ENCODE measurements at regions not wholly inside any gene's neighbourhood (a gene's known extent, or its start where the extent isn't known, plus 50 kb on each side); places are given as distances from the start of the nearest gene placed in this dataset.
"Not testable (repeated sequence)": the region's sequence is repeated elsewhere in the genome, so short reads cannot be mapped to it uniquely, and the experiment has no call there.

DNA sequence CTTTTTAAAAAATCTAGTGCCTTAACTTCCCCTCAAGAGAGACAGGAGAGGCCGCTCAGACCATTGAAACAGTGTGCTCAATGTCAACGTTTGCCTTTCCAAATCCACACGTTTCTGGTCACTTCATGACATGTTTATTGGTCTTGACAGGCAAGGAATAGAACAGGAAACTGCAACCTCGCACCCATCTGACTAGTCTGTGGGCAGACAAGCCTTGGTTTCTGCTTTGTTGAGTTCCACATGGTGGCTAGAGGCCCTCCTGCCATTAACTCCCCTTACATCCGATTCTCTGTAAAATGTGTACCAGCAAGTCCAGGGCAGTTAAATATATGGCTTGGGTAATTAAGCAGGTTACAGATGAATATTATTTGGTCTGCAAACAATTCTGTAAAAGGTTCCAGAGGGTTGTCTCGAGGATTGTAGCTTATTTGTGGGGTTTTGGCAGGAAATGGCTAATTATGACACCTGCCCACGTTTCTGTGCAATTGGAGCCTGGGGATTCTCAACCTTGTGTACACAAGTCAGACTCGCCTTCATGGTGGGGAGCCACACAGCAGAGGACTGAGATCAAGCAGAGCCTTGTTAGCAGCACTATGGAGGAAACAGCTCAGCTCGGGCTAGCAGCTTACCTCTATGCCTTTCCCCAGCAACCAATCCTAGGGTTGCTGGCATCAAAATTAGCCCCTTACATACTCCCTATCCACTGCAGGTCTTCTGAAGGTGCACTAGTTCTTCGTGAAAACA, 317.5 kb upstream of the IGF1R start:
- DNase-seq = no peak

GRCh38 chr15:98331676-98332075, 316.7 kb upstream of the IGF1R start:
- DNase-seq = no peak

- DNase-seq = no peak
Measured at GRCh38 chr15:98333251-98333650, 315.1 kb upstream of the IGF1R start.

GRCh38 chr15:98342911-98343310, 305.4 kb upstream of the IGF1R start:
- no peak for DNase-seq

GRCh38 chr15:98344591-98344990, 303.7 kb upstream of the IGF1R start:
- no peak for DNase-seq

- no peak for DNase-seq
Measured at GRCh38 chr15:98347001-98347400, 301.3 kb upstream of the IGF1R start.

- no peak for DNase-seq
Measured at GRCh38 chr15:98347866-98348265, 300.5 kb upstream of the IGF1R start.

DNA sequence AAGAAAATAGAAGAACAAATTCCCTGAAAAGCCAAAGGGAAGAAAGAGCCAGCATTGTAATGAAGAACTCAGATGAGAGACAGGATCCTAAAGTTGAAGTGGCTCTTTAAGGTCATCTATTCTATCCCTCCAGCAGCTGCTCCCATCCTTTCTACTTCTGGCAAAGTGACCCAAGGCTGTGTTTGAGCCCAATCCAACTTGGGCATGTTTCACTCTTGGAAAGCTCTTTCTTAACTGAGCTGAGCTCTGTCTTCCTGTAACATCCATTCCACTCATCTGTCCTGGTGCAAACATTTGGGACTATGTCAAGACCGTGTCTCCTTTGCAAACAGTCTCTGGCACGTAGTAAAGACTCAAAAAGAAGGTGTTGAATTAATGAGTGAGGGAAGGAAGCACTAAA, 298.1 kb upstream of the IGF1R start:
- DNase-seq = no peak

DNA sequence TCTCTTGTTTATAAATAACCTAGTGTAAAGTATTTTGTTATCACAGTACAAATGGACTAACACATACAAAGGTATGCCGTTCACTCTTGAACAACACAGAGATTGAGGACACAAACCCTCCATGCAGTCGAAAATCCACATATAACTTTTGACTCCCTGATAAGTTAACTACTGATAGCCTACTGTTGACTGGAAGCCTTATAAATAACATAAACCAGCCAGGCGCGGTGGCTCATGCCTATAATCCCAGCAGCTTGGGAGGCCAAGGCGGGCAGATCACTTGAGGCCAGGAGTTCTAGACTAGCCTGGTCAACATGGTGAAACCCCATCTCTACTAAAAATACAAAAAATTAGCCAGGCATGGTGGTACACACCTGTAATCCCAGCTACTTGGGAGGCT, 290.1 kb upstream of the IGF1R start:
- not testable (repeated sequence) for DNase-seq

DNA sequence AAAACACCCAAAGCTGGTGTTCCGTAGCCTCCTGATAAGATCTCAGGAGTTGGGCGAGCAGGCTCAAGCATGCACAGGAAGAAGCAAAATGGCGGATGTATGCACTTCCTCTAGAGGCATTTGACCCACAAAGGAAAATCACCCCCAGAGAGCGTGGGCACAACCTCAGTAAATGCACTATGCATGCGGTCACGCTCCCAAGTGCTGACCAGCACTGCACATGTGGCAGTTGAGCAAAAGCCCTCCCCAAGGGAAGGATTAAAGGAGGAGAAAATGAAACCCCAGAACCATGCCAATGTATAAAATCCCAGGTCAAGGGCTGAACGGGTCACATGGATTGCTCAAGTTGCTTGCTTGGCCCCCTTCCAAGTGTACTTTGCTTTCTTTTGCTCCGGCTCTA, 289.4 kb upstream of the IGF1R start:
- DNase-seq = no peak

- DNase-seq = no peak
Measured at GRCh38 chr15:98363416-98363815, 284.9 kb upstream of the IGF1R start.

- DNase-seq = no peak
Measured at GRCh38 chr15:98363955-98364354, 284.4 kb upstream of the IGF1R start.

GRCh38 chr15:98369081-98369716, 279.1 kb upstream of the IGF1R start:
- DNase-seq = no peak

DNA sequence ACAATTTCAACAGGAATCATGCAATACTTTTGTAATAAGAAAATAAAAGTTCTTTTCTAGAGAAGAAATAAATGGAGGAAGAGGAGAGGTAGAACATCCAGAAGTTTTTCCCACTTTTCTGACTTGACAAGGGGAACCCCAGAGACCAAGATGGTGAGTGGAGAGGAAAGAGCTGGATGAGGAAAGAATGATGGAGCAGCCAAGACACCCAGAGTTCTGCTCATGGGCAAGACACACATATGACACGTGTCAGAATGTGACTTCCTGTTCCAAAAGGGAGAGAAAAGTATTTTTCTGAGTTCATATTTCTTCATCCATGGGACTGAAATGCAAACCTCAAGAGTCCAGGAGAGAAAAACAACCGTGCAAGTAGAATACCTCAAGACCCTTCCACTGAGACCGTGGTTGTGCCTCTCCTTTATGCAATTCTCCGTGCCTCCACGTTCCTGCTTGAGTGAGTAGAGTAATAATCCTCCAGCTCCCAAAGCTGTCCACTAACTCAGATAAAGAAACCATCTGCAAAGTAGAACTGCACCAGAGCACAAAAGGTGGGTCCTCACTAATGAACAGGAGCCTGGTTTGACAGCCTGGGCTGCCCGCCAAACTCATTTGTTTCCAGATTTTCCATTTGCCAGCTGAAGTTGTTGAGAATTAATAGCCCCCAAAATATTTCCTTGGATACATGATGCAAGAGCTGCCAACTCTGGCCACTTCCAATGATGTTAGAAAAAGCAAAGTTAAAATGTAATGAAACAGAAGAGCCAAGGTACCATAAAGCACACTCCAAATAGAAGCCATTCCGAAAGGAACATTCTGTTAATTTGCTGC, 272.6 kb upstream of the IGF1R start:
- no peak for DNase-seq

- no peak for DNase-seq
Measured at GRCh38 chr15:98380721-98381120, 267.6 kb upstream of the IGF1R start.

- no peak for DNase-seq
Measured at GRCh38 chr15:98381446-98381845, 266.9 kb upstream of the IGF1R start.

DNA sequence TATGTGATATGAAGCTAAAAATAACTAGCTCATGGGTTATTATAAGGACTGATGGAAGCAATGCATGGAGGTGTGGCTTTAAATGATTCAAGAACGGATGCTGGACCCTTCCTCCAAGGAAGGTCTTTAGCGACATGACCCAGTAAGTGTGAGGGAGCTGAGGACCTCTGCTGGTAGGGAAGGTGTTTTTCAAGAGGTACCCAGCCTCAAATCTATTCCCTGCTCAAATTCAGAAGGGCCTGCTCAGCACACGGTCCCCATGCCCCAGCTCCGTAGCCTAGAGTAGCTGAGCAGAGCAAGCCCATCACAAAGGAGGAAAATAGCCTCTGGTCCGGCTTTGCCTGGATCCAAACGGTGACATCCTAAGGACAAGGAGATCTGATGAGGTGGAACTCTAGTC, 266.2 kb upstream of the IGF1R start:
- DNase-seq = no peak

GRCh38 chr15:98383571-98383970, 264.8 kb upstream of the IGF1R start:
- DNase-seq = no peak

DNA sequence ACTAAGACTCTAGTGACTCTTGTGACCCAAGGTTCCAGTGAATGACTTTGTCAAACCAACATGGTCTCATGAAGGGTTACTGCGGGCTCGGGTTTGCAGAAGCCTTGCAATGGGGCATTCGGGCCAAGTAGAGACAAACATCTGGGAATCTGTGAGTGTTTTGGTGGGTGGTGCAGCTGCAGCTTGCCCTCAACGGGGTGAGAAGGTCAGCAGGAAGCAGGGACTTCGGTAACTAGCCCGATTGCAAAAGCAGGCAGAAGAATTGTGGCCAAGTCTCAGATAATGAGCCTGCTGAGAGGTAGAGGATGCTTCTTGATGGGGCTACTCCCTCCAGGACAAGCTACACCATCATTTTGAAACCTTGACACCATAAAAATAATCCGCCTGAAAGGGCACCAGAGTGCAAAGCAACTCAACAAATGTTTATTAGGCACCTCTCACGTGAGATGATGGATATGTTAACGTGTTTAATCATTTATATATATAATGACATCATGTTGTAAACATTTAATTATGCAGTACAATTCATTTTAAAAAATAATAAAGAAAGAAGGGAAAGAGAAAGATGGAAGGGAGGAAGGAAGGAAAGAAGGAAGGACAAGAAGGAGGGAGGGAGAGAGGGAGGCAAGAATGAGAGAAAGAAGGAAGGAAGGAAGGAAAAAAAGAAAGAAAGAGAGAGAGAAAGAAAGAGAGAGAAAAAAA, 263.9 kb upstream of the IGF1R start:
- DNase-seq = no peak

DNA sequence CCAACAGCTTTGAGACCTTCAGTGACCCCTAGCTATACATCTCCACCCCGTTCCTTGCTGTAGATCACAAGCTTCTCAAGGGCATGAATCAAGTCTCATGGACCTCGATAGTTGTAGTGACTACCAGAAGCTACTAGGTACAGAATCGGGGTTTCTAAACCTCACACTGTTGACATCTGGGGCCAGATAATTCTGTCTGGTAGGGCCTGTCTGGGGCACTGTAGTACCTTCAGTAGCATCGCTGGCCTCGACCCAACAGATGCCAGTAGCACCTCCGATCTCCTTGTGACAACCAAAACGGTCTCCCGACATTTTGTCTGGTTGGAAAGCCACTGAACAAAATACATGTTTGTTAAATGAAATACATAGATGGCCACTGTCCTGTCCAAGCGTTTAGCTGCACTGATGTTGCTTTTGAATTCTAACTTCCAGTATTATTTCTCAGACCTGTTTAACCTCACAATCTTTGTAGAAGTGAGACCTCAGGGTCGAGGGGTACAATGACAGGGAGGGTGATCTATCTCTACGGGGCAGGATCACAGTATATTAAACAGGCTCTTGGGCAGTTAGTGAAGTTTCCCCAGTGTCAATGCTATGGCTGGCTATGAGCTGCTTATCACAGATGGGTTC, 262.5 kb upstream of the IGF1R start:
- no peak for DNase-seq

- no peak for DNase-seq
Measured at GRCh38 chr15:98386561-98386960, 261.8 kb upstream of the IGF1R start.

DNA sequence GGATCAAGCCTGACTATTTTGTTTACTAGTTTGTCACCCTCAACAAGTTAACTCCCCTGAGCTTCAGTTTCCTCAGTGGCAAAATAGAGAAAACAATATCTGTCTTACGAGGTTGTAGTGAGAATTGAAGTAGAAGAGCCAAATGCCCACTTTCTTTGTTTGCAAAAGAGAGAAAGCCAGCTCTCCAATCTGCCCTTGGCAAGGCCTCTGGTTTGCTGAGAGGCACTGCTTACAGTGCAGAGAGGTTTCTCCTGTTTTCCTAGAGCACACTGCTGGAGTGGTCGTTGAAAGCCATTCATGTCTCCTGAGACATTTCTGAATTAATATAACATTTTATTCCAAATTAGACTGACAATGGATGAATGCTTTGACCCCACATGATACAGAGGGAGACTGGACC, 260.5 kb upstream of the IGF1R start:
- no peak for DNase-seq

All from activated CD4-positive, CD25-positive, alpha-beta regulatory T cell treated with anti-CD3 and anti-CD28 coated beads, Interleukin-2, amount 50 U/mL, for 72 hours (primary cell).